Heart right ventricle (tissue), 16 donors: ENCODE measurements at regions not wholly inside any gene's neighbourhood (a gene's known extent, or its start where the extent isn't known, plus 50 kb on each side); places are given as distances from the start of the nearest gene placed in this dataset.

ENCODE experiments used
- ATAC-seq, 8 donors: fragments of 200-7000 bp; cut with Tn5 transposase; one replicate each; pipeline ENCODE4 v1.9.1; 2020; ENCODE audit warnings: mild to moderate bottlenecking in 8 of 8, moderate library complexity in 8 of 8, moderate number of reproducible peaks in 1 of 8
- DNase-seq, 2 donors: peaks; one replicate each; pipeline ENCODE4 v3.0.0-alpha.2; 2020
- H3K27ac ChIP-seq, 10 donors: fragments of 200-600 bp; sonication (generic) in 2 of 10; one replicate each; pipeline versions ENCODE4 v1.5.0 to v1.8.0; 2020 to 2022; ENCODE audit warnings: mild to moderate bottlenecking in 3 of 10
- H3K27me3 ChIP-seq, 7 donors: fragments of 200-600 bp; one replicate each; pipeline ENCODE4 v1.8.0; 2021 to 2022; ENCODE audit warnings: mild to moderate bottlenecking in 2 of 7
- H3K36me3 ChIP-seq, 9 donors: fragments of 200-600 bp; sonication (generic) in 1 of 9; one replicate each; pipeline versions ENCODE4 v1.5.0 to v1.8.0; 2020 to 2022; ENCODE audit warnings: mild to moderate bottlenecking in 2 of 9
- H3K4me1 ChIP-seq, 9 donors: fragments of 200-600 bp; sonication (generic) in 1 of 9; one replicate each; pipeline versions ENCODE4 v1.5.0 to v1.8.0; 2020 to 2022; ENCODE audit warnings: mild to moderate bottlenecking in 4 of 9
- H3K4me3 ChIP-seq, 10 donors: fragments of 200-600 bp; sonication (generic) in 2 of 10; one replicate each; pipeline versions ENCODE4 v1.5.0 to v1.8.0; 2020 to 2022; ENCODE audit warnings: mild to moderate bottlenecking in 7 of 10, moderate library complexity in 2 of 10
- H3K9me3 ChIP-seq, 11 donors: fragments of 200-600 bp in 10 of 11; sonication (generic) in 2 of 11; one replicate each; pipeline versions ENCODE4 v1.5.0 to v1.8.0; 2013 to 2022; ENCODE audit warnings: mild to moderate bottlenecking in 2 of 11, control low read depth in 1 of 11, moderate library complexity in 1 of 11
- WGBS, 2 donors: extraction: QIAGEN DNeasy Blood & Tissue Kit; methylation state at CpG; one replicate each; pipeline ENCODE4 v1.1.7; 2013; ENCODE audit warnings: inconsistent platforms in 1 of 2; 5-methylcytosine and 5-hydroxymethylcytosine counted together
- intact Hi-C, 10 donors: fragments of 100-400 bp; cut with DNase I; formaldehyde crosslinking; loops; one replicate each; pipeline versions ENCODE4 v1.11.1 to v1.14.2; 2022
- TF ChIP-seq, protein P1 (sequence below), 9 donors: fragments of 200-600 bp; sonication (generic) in 2 of 9; IDR thresholded peaks; one replicate each; pipeline versions ENCODE4 v1.5.0 to v1.8.0; 2021 to 2022; ENCODE audit warnings: antibody characterized with exemption in 9 of 9, mild to moderate bottlenecking in 5 of 9, moderate library complexity in 1 of 9
- donor health status: Arrhythmogenic right ventricular cardiomyopathy.
- donor health status: ischemic (EF 13 %, LVEDD 7.1; RV severe dilation, severe dysfunction).
- donor health status: healthy with polysubstance abuse.
- donor health status: DM: no; HTN: yes; CAD: no.
- donor health status: DM: no; HTN: no; CAD: no.
- donor health status: ischemic (EF 25% LVEDD 6.9; RV normal size, moderate dysfunction).
- donor health status: ischemic (EF 25% LVEDD 5.7; RV mildly dilated, moderate dysfunction).
- donor health status: healthy.
- donor health status: DM: yes; HTN: yes; CAD: no.
- donor health status: Ischemic cardiomyopathy.
- donor health status: ischemic (EF 35%, LVEDD 5.7; RV mildly dilated, moderate dysfunction).
- donor health status: nonischemic (EF 11% LVEDD 7.7; RV severe dilation, severe dysfunction).
- donor health status: DM: yes; HTN: yes; CAD: no.
- donor health status: PGD.
- donor health status: ischemic (EF 29% LVEDD 5.4; RV normal size, mild dysfunction).
- donor health status: nonischemic (EF 23%, LVEDD 6.1; RV moderate dilation, normal function).

- Histone ChIP-seq H3K4me1 (peaks cover 0 to 29% (median 6%) of the 10 kb centered on the region in 9 donors), H3K9me3 (peaks cover 0 to 7% (median 0%) of the 10 kb centered on the region in 11 donors), H3K4me3 (no peak overlapping the region), H3K27me3 (no peaks in the 10 kb centered on the region), H3K36me3 (no peaks in the 10 kb centered on the region), H3K27ac (peak overlapping the region in 1 of 10 donors; percentile 46)
- intact Hi-C loops: no loop called here
- TF ChIP-seq, protein P1, sequence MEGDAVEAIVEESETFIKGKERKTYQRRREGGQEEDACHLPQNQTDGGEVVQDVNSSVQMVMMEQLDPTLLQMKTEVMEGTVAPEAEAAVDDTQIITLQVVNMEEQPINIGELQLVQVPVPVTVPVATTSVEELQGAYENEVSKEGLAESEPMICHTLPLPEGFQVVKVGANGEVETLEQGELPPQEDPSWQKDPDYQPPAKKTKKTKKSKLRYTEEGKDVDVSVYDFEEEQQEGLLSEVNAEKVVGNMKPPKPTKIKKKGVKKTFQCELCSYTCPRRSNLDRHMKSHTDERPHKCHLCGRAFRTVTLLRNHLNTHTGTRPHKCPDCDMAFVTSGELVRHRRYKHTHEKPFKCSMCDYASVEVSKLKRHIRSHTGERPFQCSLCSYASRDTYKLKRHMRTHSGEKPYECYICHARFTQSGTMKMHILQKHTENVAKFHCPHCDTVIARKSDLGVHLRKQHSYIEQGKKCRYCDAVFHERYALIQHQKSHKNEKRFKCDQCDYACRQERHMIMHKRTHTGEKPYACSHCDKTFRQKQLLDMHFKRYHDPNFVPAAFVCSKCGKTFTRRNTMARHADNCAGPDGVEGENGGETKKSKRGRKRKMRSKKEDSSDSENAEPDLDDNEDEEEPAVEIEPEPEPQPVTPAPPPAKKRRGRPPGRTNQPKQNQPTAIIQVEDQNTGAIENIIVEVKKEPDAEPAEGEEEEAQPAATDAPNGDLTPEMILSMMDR (IDR thresholded peaks at IDR 0.05): no peak
- DNase-seq: no peak
- peak in 1 of 8 donors; percentile 86 for ATAC-seq
- WGBS, 2 donors: 95% methylated on average over 9 of the region's 9 CpGs
Observed at GRCh38 chr10:29714096-29714874, 79.5 kb upstream of the SVIL start.

- H3K27me3 ChIP-seq: no peaks in the 10 kb centered on the region
- no peak for DNase-seq
- H3K27ac ChIP-seq: no peak overlapping the region
- H3K4me1 ChIP-seq: peaks cover 0 to 23% (median 6%) of the 10 kb centered on the region in 9 donors
- intact Hi-C loops: no loop called here
- TF ChIP-seq, protein P1 (IDR thresholded peaks at IDR 0.05): no peak
- no peaks in the 10 kb centered on the region for H3K9me3 ChIP-seq
- no peak overlapping the region for H3K4me3 ChIP-seq
- no peaks in the 10 kb centered on the region for H3K36me3 ChIP-seq
- 87 to 90% methylated on average over 2 of the region's 2 CpGs for WGBS, 2 donors
- no peak for ATAC-seq
Observed at GRCh38 chr10:29713450-29713849, 78.7 kb upstream of the SVIL start.

GRCh38 chr10:29712108-29712507 is 77.3 kb upstream of the SVIL start:
- DNase-seq (no peak), ATAC-seq (no peak)
- H3K27ac ChIP-seq: no peak overlapping the region
- no peaks in the 10 kb centered on the region for H3K27me3 ChIP-seq
- TF ChIP-seq, protein P1 (IDR thresholded peaks at IDR 0.05): no peak
- H3K4me3 ChIP-seq: no peak overlapping the region
- intact Hi-C loops: no loop called here
- H3K9me3 ChIP-seq: no peaks in the 10 kb centered on the region
- H3K4me1 ChIP-seq: peaks cover 0 to 23% (median 6%) of the 10 kb centered on the region in 9 donors
- H3K36me3 ChIP-seq: no peaks in the 10 kb centered on the region
- WGBS, 2 donors: 82 to 83% methylated on average over 7 of the region's 7 CpGs

GRCh38 chr10:29710128-29710527 is 75.4 kb upstream of the SVIL start:
- H3K27ac ChIP-seq: no peak overlapping the region
- intact Hi-C loops: no loop called here
- 87 to 96% methylated on average over 8 of the region's 8 CpGs for WGBS, 2 donors

More at GRCh38 chr10:29710128-29710527, 75.4 kb upstream of the SVIL start:
- TF ChIP-seq, protein P1 (IDR thresholded peaks at IDR 0.05): no peak
- H3K4me3 ChIP-seq: no peak overlapping the region
- no peak for DNase-seq
- no peaks in the 10 kb centered on the region for H3K36me3 ChIP-seq
- H3K9me3 ChIP-seq: no peaks in the 10 kb centered on the region
- peaks cover 0 to 17% (median under 1%) of the 10 kb centered on the region in 9 donors for H3K4me1 ChIP-seq
- H3K27me3 ChIP-seq: no peaks in the 10 kb centered on the region
- ATAC-seq: no peak
